Choroid plexus epithelial cell (primary cell): ENCODE measurements at regions not wholly inside any gene's neighbourhood (a gene's known extent, or its start where the extent isn't known, plus 50 kb on each side); places are given as distances from the start of the nearest gene placed in this dataset.

Experiments used
- DNase-seq: peaks from one replicate; pipeline ENCODE4 v3.0.0-alpha.2; 2010; ENCODE audit warnings: low read depth
- H3K4me3 ChIP-seq: 2 replicates; pipeline ENCODE4 v1.5.1; 2011; ENCODE audit warnings: low read depth, mild to moderate bottlenecking, control low read depth, low read length, moderate library complexity
- CTCF ChIP-seq: conservative IDR thresholded peaks from 2 replicates; pipeline ENCODE4 v1.5.1; 2011; ENCODE audit warnings: low read depth, mild to moderate bottlenecking, control low read depth, inconsistent platforms, low read length, moderate library complexity

GRCh38 chr9:129406278-129407225, 214.3 kb downstream of the C9orf50 start:
- DNase-seq: no peak
- H3K4me3 ChIP-seq: no peak overlapping the region
- no peak for TF ChIP-seq CTCF

DNA sequence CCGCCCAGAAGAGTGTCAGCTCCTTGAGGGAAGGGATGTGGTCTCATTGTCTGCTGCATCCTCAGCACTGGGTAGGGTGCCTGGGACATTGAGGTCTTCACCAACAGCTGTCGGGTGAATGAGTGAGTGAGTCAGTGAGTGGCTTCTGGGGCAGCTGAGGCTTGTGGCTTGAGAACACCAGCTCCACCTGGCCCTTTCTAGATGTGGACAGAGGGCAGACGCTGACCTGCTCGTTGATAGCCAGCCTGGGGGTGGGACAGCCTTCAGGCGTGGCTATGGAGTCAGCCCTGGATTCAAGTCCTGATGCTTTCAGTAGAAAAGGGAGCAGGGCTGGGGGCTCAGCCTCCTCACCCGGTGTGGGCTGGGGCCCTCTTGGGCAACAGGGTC, 215.1 kb downstream of the C9orf50 start:
- no peak for DNase-seq
- H3K4me3 ChIP-seq: no peak overlapping the region
- TF ChIP-seq CTCF: no peak

GRCh38 chr9:129405089-129405826, 215.6 kb downstream of the C9orf50 start:
- no peak overlapping the region for H3K4me3 ChIP-seq
- peak; percentile 70 for DNase-seq
- TF ChIP-seq CTCF: no peak

- no peak for TF ChIP-seq CTCF
- H3K4me3 ChIP-seq: no peak overlapping the region
- no peak for DNase-seq
Measured at GRCh38 chr9:129404621-129405020, 216.3 kb downstream of the C9orf50 start.

- no peak for DNase-seq
- no peak for TF ChIP-seq CTCF
- no peak overlapping the region for H3K4me3 ChIP-seq
Measured at GRCh38 chr9:129403779-129404620, 216.9 kb downstream of the C9orf50 start.

- TF ChIP-seq CTCF: no peak
- H3K4me3 ChIP-seq: no peak overlapping the region
- DNase-seq: no peak
Measured at GRCh38 chr9:129402931-129403778, 217.7 kb downstream of the C9orf50 start.
